ENCODE measurements at regions not wholly inside any gene's neighbourhood (a gene's known extent, or its start where the extent isn't known, plus 50 kb on each side); places are given as distances from the start of the nearest gene placed in this dataset.

DNA sequence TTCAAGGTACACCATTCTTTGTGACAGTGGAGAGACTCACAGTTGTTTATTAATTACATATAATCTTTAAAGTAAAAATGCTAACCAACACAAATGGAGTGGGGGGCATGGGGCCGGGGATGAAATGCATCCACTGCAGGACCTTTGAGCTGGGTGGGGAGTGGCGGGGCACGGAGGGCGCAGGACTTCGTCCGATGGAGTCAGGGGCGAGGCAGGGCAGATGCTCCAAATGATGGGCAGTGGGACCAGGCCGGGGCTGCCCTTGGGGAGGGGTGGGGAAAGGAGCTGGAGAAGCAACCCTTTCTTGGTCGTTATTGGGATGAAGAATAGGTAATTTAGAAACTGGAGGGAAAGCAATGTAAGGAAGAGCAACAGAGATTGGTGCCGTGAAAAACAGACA, 220.0 kb downstream of the TEX29 start (continued):
- TF ChIP-seq FOXM1 (IDR thresholded peaks at IDR 0.05; ENCODE audit: low read depth), result no peak
- TF ChIP-seq EP300 (IDR thresholded peaks at IDR 0.05; ENCODE audit: borderline replicate concordance in 1 of 2, low read depth in 1 of 2, low read length in 1 of 2), result no peak
- TF ChIP-seq EZH2phosphoT487 (IDR thresholded peaks at IDR 0.05; ENCODE audit: borderline replicate concordance, low read depth), result no peak
- TF ChIP-seq NFIC (IDR thresholded peaks at IDR 0.05; ENCODE audit: borderline replicate concordance), result no peak
- TF ChIP-seq TEAD4 (IDR thresholded peaks at IDR 0.05; ENCODE audit: borderline replicate concordance, insufficient read depth), result no peak
- no peak for TF ChIP-seq TAF1 (IDR thresholded peaks at IDR 0.05; ENCODE audit: borderline replicate concordance, low read depth, low read length)
- no peak for TF ChIP-seq YY1 (IDR thresholded peaks at IDR 0.05; ENCODE audit: low read depth)

DNA sequence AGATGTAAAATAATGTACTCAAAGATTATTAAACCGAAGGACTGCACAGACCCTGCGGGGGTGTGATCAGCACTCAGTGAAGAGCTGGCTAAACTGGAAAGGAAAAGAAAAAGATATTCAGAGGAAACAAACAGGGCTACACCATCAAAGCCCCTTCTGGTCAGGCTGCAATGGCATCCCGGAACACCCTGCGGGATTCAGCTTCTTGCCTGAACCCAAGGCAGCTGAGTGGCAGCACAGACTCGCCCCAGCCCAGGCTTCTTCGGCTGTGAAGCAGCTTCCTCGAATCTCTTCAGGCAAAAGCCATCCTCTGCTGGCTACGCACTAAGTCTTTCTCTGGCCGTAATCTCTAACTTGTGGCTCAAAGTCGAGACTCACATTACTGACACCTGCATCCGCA, 220.9 kb downstream of the TEX29 start:
- Histone ChIP-seq H3K27me3 (ENCODE audit: insufficient read depth) (peaks cover 13% of the 10 kb centered on the region; the same call in 1 of the 2 replicates), H3K9me2 (no peaks in the 10 kb centered on the region), H3K9me3 (no peaks in the 10 kb centered on the region), H3K36me3 (replicated peaks in 1 of 2; ENCODE audit: control insufficient read depth in 1 of 2, insufficient read depth in 2 of 2, low read length in 1 of 2) (no peaks in the 10 kb centered on the region), H3K9ac (no peak overlapping the region), H3K4me1 (ENCODE audit: control insufficient read depth in 1 of 2, insufficient read depth in 2 of 2, low read depth in 1 of 2, low read length in 1 of 2) (no peaks in the 10 kb centered on the region), H3K4me3 (ENCODE audit: low read depth in 2 of 2, low read length in 1 of 2) (no peak overlapping the region), H3K4me2 (no peak overlapping the region), H3F3A (replicated peaks; ENCODE audit: insufficient read depth) (no peaks in the 10 kb centered on the region), H3K27ac (ENCODE audit: low read depth in 2 of 2, low read length in 1 of 2) (no peak overlapping the region), H2AFZ (ENCODE audit: low read depth) (no peak overlapping the region), H4K20me1 (ENCODE audit: insufficient read depth) (no peaks in the 10 kb centered on the region), H3K79me2 (ENCODE audit: insufficient read depth) (no peaks in the 10 kb centered on the region)
- TF ChIP-seq RXRA (IDR thresholded peaks at IDR 0.05; ENCODE audit: borderline replicate concordance, low read depth) (no peak), TCF12 (IDR thresholded peaks at IDR 0.05) (no peak), TEAD4 (IDR thresholded peaks at IDR 0.05; ENCODE audit: borderline replicate concordance, insufficient read depth) (no peak)
- TF ChIP-seq, protein P1, sequence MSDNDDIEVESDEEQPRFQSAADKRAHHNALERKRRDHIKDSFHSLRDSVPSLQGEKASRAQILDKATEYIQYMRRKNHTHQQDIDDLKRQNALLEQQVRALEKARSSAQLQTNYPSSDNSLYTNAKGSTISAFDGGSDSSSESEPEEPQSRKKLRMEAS (IDR thresholded peaks at IDR 0.05; ENCODE audit: low read depth), result no peak
- TF ChIP-seq, protein P2, sequence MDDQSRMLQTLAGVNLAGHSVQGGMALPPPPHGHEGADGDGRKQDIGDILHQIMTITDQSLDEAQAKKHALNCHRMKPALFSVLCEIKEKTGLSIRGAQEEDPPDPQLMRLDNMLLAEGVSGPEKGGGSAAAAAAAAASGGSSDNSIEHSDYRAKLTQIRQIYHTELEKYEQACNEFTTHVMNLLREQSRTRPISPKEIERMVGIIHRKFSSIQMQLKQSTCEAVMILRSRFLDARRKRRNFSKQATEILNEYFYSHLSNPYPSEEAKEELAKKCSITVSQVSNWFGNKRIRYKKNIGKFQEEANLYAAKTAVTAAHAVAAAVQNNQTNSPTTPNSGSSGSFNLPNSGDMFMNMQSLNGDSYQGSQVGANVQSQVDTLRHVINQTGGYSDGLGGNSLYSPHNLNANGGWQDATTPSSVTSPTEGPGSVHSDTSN (IDR thresholded peaks at IDR 0.05), result no peak
- TF ChIP-seq, protein P3, sequence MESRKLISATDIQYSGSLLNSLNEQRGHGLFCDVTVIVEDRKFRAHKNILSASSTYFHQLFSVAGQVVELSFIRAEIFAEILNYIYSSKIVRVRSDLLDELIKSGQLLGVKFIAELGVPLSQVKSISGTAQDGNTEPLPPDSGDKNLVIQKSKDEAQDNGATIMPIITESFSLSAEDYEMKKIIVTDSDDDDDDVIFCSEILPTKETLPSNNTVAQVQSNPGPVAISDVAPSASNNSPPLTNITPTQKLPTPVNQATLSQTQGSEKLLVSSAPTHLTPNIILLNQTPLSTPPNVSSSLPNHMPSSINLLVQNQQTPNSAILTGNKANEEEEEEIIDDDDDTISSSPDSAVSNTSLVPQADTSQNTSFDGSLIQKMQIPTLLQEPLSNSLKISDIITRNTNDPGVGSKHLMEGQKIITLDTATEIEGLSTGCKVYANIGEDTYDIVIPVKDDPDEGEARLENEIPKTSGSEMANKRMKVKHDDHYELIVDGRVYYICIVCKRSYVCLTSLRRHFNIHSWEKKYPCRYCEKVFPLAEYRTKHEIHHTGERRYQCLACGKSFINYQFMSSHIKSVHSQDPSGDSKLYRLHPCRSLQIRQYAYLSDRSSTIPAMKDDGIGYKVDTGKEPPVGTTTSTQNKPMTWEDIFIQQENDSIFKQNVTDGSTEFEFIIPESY (IDR thresholded peaks at IDR 0.05; ENCODE audit: borderline replicate concordance, low read depth), result no peak
- WGBS (ENCODE audit: low lambda C conversion rate), result 11% methylated on average over 11 of the region's 11 CpGs
- CTCF ChIA-PET, result no interaction called here
- POLR2A ChIA-PET, result no interaction called here
- DNase-seq, result no peak

Measured in SK-N-SH (cell line).